LNCAP (cell line): ENCODE measurements at regions not wholly inside any gene's neighbourhood (a gene's known extent, or its start where the extent isn't known, plus 50 kb on each side); places are given as distances from the start of the nearest gene placed in this dataset.

ENCODE experiments used
- CTCF ChIP-seq: fragments of 450-650 bp; IDR thresholded peaks from 2 replicates; pipeline ENCODE4 v1.5.1; 2017; ENCODE audit warnings: mild to moderate bottlenecking

DNA sequence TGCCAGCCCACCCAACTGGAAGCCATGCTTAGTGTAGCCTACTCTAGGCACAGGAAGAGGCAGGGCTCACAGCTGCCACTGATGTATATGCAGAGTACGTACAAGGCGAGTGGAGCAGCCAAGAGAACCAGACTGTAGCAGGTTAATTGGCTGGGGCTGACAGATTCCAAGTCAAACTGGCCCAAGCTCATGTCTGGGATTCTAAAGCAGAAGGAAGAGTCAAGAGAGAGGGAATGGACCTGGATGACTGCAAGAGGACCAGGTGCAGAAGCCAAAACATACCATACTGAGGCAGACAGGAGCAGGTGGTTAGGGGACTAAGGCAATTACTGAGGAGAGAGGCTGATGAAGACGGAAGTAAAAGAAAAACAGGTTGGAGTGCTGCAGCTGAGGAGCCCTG lies 51.3 kb upstream of the LRRN2 start:
- TF ChIP-seq CTCF: no peak

DNA sequence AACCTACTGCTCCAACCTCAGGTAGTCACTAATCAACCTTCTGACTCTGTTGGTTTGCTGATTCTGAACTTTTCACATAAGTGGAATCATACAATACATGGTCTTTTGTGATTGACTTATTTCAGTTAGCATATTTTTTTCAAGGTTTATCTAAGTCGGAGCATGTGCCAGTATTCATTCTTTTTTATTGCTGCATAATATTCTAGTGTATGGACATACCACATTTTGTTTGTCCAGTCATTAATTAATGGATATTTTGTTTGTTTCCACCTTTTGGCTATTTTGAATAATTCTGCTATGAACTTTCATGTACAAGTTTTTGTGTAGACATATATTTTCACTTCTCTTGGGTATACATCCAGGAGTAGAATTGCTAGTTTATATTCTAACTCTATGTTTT lies 53.0 kb upstream of the LRRN2 start:
- TF ChIP-seq CTCF: no peak

DNA sequence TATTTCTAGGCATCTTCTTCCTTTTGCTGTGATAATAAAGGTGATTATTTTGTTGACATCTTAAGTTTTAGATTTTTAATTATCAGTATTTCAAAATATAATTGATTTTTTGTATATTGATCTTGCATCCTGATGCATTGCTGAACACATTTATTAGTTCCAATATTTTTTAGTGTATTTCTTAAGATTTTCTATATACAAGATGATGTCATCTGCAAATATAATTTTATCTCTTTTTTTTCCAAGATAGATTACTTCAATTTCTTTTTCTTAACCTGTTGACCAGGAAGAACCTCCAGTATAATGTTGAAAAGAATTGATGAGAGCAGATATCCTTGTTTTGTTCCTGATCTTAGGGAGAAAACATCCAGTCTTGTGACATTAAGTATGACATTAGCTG lies 54.8 kb upstream of the LRRN2 start:
- no peak for TF ChIP-seq CTCF

- no peak for TF ChIP-seq CTCF
Observed at GRCh38 chr1:204741440-204741839, 55.9 kb upstream of the LRRN2 start.

DNA sequence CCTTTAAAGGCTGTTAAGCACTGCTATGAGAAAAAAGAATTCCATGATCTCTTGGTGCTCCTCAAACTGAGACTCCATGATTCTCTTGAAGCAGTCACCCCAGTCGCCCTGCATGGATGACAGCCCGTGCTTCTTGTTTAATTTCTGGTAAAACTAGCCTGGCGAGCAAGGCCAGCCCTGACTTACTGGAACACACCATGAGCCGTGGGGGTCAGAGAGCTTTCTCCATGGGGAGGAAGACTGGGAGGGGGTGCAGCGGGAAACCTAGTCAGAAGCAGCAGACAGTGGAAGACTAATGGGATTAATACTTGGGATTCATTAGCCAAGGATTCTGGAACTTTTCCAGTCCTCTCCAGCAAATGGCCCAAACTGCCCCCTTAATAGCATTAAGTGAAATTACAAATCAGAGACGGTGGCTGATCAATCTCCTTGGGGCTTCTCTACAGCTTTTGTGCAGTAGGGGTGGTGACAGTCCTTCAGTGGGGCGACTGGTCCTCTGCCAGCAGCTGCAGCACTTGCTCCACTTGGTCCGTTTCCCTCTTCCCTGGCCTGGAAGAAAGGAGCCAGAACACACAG lies 57.2 kb upstream of the LRRN2 start:
- no peak for TF ChIP-seq CTCF

DNA sequence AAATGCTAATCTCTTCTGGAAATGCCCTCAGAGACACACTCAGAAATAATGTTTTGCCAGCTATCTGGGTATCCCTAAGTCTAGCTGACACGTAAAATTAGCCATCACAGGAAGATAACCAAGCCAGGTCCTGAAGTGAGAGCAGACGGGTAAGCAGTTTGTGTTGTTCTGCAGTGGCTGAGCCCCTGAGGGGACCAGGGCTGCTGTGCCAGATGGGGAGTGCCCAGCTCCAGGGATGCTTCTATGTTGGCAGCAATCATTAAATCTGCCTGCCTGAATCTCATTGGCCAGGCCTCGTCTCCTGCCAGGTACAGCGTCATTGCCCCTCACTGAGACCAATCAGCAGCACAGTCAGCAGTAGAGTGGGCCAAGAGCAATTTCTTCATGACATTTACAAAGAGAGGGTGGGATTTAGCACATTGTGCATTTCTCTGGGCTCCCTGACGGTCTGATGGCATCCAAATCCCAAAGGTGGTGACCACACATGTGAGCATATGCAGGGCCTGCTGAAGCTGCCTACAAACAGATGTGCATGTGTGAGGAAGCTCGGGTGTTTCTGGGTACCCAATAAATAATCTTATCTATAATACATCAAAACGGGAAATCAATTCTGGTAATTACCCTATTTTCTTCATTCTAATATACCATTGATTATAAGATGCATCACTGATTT lies 58.7 kb upstream of the LRRN2 start:
- TF ChIP-seq CTCF: no peak

DNA sequence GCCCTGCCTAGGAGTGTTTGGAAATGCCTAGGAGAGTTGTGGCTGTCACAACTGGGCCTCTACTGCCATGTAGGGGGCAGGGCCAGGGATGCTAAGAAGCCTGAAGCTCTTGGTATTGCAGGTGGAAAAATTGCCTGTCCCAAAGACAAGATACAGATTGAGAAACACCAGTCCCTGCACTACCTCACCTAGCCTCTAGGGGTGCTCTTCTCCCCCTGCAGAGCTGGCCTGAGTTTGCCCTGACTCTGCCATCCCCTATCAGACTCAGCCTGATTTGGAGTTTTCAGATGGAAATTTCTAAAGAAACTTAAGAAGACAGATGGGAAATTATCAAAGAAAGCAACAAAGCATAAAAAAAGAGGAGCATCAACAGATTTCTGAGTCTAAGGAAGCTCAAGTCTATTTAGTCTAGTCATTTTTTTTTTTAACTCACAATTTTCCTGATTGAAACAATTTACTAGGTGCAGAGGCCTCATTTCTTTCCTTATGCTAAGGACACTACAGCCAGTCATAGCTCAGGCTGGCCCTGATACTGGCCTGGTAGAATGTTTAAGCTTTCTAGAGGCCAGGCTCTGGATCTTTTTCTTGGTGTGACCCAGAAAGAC lies 61.4 kb upstream of the LRRN2 start:
- TF ChIP-seq CTCF: peak; percentile 95
